PC-3 (cell line): ENCODE measurements at regions not wholly inside any gene's neighbourhood (a gene's known extent, or its start where the extent isn't known, plus 50 kb on each side); places are given as distances from the start of the nearest gene placed in this dataset.

Experiments
- ATAC-seq: fragments of 200-7000 bp; cut with Tn5 transposase; 2 replicates; pipeline ENCODE4 v1.9.1; 2020; ENCODE audit warnings: mild to moderate bottlenecking, moderate library complexity
- BruUV-seq: library from RNA; stranded (reverse); fragments of 400-500 nt; replicated peaks from 2 replicates; lab custom pipeline; 2021; lab: Mats Ljungman, UMichigan
- CTCF ChIA-PET: fragments of 300-600 bp; sonication (Branson Sonifier 250); formaldehyde crosslinking; loops from one replicate; lab custom pipeline; 2022; ENCODE audit warnings: antibody characterized with exemption; lab: Charles Lee
- POLR2A ChIA-PET: fragments of 300-600 bp; sonication (Branson Sonifier 250); formaldehyde crosslinking; loops from one replicate; lab custom pipeline; 2022; ENCODE audit warnings: antibody characterized with exemption; ENCODE audit not compliant: unreplicated experiment; lab: Charles Lee
- DNase-seq: peaks from one replicate; pipeline ENCODE4 v3.0.0-alpha.2; 2015
- H2AFZ ChIP-seq: fragments of 300-600 bp; sonication (generic); 2 replicates; pipeline ENCODE4 v1.6.0; 2016; ENCODE audit warnings: antibody characterized with exemption, low read length
- H3F3A ChIP-seq: fragments of 300-600 bp; sonication (generic); one replicate; pipeline ENCODE4 v1.6.0; 2017; ENCODE audit warnings: antibody characterized with exemption, low read length, control low read depth, mild to moderate bottlenecking; ENCODE audit not compliant: unreplicated experiment
- H3K27ac ChIP-seq: fragments of 300-600 bp; sonication (generic); 2 replicates; pipeline ENCODE4 v1.5.1; 2016; ENCODE audit warnings: mild to moderate bottlenecking, low read length
- H3K27me3 ChIP-seq: fragments of 300-600 bp; sonication (generic); 2 replicates; pipeline ENCODE4 v1.6.1; 2016; ENCODE audit warnings: low read length, mixed read lengths
- H3K36me3 ChIP-seq: fragments of 300-600 bp; sonication (generic); 2 replicates; pipeline ENCODE4 v1.6.1; 2016; ENCODE audit warnings: low read depth, mixed run types, low read length, mixed read lengths
- H3K4me1 ChIP-seq: fragments of 300-600 bp; sonication (generic); 2 replicates; pipeline ENCODE4 v1.5.1; 2016; ENCODE audit warnings: low read length; ENCODE audit not compliant: insufficient read depth
- H3K4me2 ChIP-seq: fragments of 300-600 bp; sonication (generic); 2 replicates; pipeline ENCODE4 v1.6.0; 2016; ENCODE audit warnings: low read length
- H3K4me3 ChIP-seq: fragments of 300-600 bp; sonication (generic); 2 replicates; pipeline ENCODE4 v1.5.1; 2016; ENCODE audit warnings: mild to moderate bottlenecking, low read length, mixed read lengths
- H3K79me2 ChIP-seq: fragments of 300-600 bp; sonication (generic); 2 replicates; pipeline ENCODE4 v1.6.1; 2017; ENCODE audit warnings: low read length, mixed read lengths
- H3K9ac ChIP-seq: fragments of 300-600 bp; sonication (generic); 2 replicates; pipeline ENCODE4 v1.6.0; 2016; ENCODE audit warnings: mild to moderate bottlenecking, low read length
- H3K9me2 ChIP-seq: fragments of 300-600 bp; sonication (generic); replicated peaks from 2 replicates; pipeline ENCODE4 v1.6.1; 2016; ENCODE audit warnings: mixed run types, low read length, mixed read lengths
- H3K9me3 ChIP-seq: fragments of 300-600 bp; sonication (generic); 2 replicates; pipeline ENCODE4 v1.6.1; 2016; ENCODE audit warnings: low read length, mixed read lengths
- H4K20me1 ChIP-seq: fragments of 300-600 bp; sonication (generic); 2 replicates; pipeline ENCODE4 v1.6.1; 2016; ENCODE audit warnings: low read length, mixed read lengths
- CTCF ChIP-seq: fragments of 300-600 bp; sonication (generic); conservative IDR thresholded peaks from 2 replicates; pipeline ENCODE4 v1.5.1; 2017; ENCODE audit warnings: antibody characterized with exemption, low read depth, mild to moderate bottlenecking, low read length
- EZH2 ChIP-seq: fragments of 300-600 bp; sonication (generic); IDR thresholded peaks from one replicate; pipeline ENCODE4 v1.6.1; 2017; ENCODE audit warnings: antibody characterized with exemption, mild to moderate bottlenecking, low read length; ENCODE audit not compliant: unreplicated experiment
- EZH2phosphoT487 ChIP-seq: fragments of 300-600 bp; sonication (generic); IDR thresholded peaks from 2 replicates; pipeline ENCODE4 v1.6.1; 2018; ENCODE audit warnings: mild to moderate bottlenecking, antibody characterized with exemption, low read length, borderline replicate concordance
- intact Hi-C: fragments of 100-400 bp; cut with micrococcal nuclease; formaldehyde crosslinking; loops from 2 replicates; pipeline ENCODE4 v1.9.0; 2023

- H3K9me2 ChIP-seq = no peaks in the 10 kb centered on the region
- no peak overlapping the region for H3K4me3 ChIP-seq
- ATAC-seq (no peak), DNase-seq (no peak)
- ChIA-PET CTCF (no interaction called here), POLR2A (no interaction called here)
- no peaks in the 10 kb centered on the region for H3K27me3 ChIP-seq
- H4K20me1 ChIP-seq = no peaks in the 10 kb centered on the region
- H3K9me3 ChIP-seq = no peaks in the 10 kb centered on the region
- no TSS peak for BruUV-seq
- no peak overlapping the region for H3K4me2 ChIP-seq
- no peak overlapping the region for H3K9ac ChIP-seq
- TF ChIP-seq EZH2phosphoT487 (no peak), EZH2 (no peak), CTCF (no peak)
- H3K36me3 ChIP-seq = no peaks in the 10 kb centered on the region
- no peak overlapping the region for H3K27ac ChIP-seq
- no peaks in the 10 kb centered on the region for H3F3A ChIP-seq
- H3K4me1 ChIP-seq = no peaks in the 10 kb centered on the region
- no peaks in the 10 kb centered on the region for H3K79me2 ChIP-seq
- no peak overlapping the region for H2AFZ ChIP-seq
- intact Hi-C loops = no loop called here
Measured at GRCh38 chr5:116896001-116896400, 321.4 kb upstream of the SEMA6A start.

GRCh38 chr5:116892993-116893392, 318.4 kb upstream of the SEMA6A start:
- CTCF ChIA-PET = no interaction called here
- intact Hi-C loops = no loop called here
- H3K27ac ChIP-seq = no peak overlapping the region
- no TSS peak for BruUV-seq
- H2AFZ ChIP-seq = no peak overlapping the region
- no peaks in the 10 kb centered on the region for H3K9me3 ChIP-seq
- H3F3A ChIP-seq = no peaks in the 10 kb centered on the region
- H3K36me3 ChIP-seq = no peaks in the 10 kb centered on the region
- no peaks in the 10 kb centered on the region for H3K27me3 ChIP-seq
- no peak overlapping the region for H3K4me2 ChIP-seq
- no peak overlapping the region for H3K4me3 ChIP-seq
- no peaks in the 10 kb centered on the region for H3K9me2 ChIP-seq
- no peaks in the 10 kb centered on the region for H3K4me1 ChIP-seq
- no peaks in the 10 kb centered on the region for H4K20me1 ChIP-seq
- POLR2A ChIA-PET = no interaction called here
- DNase-seq (no peak), ATAC-seq (no peak)
- no peaks in the 10 kb centered on the region for H3K79me2 ChIP-seq
- no peak overlapping the region for H3K9ac ChIP-seq
- TF ChIP-seq CTCF = no peak
- TF ChIP-seq EZH2phosphoT487 = no peak
- no peak for TF ChIP-seq EZH2

- Histone ChIP-seq H3K4me3 (no peak overlapping the region), H3K79me2 (no peaks in the 10 kb centered on the region), H3F3A (no peaks in the 10 kb centered on the region), H4K20me1 (no peaks in the 10 kb centered on the region), H3K36me3 (no peaks in the 10 kb centered on the region), H3K9me2 (no peaks in the 10 kb centered on the region), H3K9me3 (no peaks in the 10 kb centered on the region), H2AFZ (no peak overlapping the region), H3K9ac (no peak overlapping the region), H3K27me3 (no peaks in the 10 kb centered on the region), H3K4me1 (no peaks in the 10 kb centered on the region), H3K27ac (no peak overlapping the region), H3K4me2 (no peak overlapping the region)
- POLR2A ChIA-PET = no interaction called here
- DNase-seq (no peak), ATAC-seq (no peak)
- TF ChIP-seq EZH2phosphoT487 (no peak), EZH2 (no peak), CTCF (no peak)
- intact Hi-C loops = no loop called here
- BruUV-seq = no TSS peak
- CTCF ChIA-PET = no interaction called here
Measured at GRCh38 chr5:116887104-116887503, 312.5 kb upstream of the SEMA6A start.
